ENCODE measurements at regions not wholly inside any gene's neighbourhood (a gene's known extent, or its start where the extent isn't known, plus 50 kb on each side); places are given as distances from the start of the nearest gene placed in this dataset.

DNA sequence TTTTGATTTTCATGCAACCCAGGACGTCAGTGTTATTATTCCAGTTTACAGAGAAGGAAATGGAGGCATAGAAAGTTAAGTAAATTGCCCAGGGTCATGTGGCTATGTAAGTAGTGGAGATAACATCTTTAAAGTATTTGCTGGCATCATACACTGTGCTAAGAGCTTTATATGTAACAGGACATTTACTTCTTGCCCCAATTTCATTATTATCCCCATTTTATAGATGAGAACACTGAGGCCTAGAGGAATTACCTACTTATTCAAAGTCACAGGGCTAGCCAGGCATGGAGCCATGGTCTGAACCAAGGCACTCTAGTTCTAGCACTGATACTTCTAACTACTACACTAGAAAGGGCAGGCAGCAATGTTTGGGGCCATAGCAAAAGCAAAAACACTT, 107.3 kb upstream of the ANKRD28 start:
- TF ChIP-seq EZH2 (IDR thresholded peaks at IDR 0.05; ENCODE audit: insufficient read depth, poor library complexity, severe bottlenecking) (no peak), EZH2phosphoT487 (IDR thresholded peaks at IDR 0.05; ENCODE audit: insufficient read depth, low read depth) (no peak)

Measured in GM23248 (cell line).